ENCODE measurements at regions not wholly inside any gene's neighbourhood (a gene's known extent, or its start where the extent isn't known, plus 50 kb on each side); places are given as distances from the start of the nearest gene placed in this dataset.
"Not testable (repeated sequence)": the region's sequence is repeated elsewhere in the genome, so short reads cannot be mapped to it uniquely, and the experiment has no call there.

DNA sequence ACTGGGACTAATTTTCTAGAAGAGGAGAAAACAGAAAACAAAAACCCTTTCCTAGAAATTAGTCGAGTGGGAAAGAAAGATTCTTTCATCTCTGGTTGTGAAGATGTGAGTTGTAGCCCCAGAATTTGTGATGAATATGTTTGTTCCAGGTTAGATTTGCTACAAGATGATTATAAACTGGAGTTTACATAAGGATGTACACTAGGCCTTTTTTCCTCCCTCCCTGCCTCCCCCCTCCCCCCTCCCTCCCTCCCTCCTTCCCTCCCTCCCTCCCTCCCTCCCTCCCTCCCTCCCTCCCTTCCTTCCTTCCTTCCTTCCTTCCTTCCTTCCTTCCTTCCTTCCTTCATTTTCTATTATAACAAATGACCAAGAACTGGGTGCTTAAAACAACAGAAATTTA lies 1502.0 kb downstream of the SI start:
- Histone ChIP-seq H3K9ac (ENCODE audit: low read depth, low read length) (no peak overlapping the region), H3K9me3 (ENCODE audit: control insufficient read depth, insufficient read depth, low read length) (no peaks in the 10 kb centered on the region; the same call in 1 of the 2 replicates), H3K36me3 (ENCODE audit: insufficient read depth, low read length) (no peaks in the 10 kb centered on the region), H3K4me1 (ENCODE audit: insufficient read depth, low read length) (no peaks in the 10 kb centered on the region)

DNA sequence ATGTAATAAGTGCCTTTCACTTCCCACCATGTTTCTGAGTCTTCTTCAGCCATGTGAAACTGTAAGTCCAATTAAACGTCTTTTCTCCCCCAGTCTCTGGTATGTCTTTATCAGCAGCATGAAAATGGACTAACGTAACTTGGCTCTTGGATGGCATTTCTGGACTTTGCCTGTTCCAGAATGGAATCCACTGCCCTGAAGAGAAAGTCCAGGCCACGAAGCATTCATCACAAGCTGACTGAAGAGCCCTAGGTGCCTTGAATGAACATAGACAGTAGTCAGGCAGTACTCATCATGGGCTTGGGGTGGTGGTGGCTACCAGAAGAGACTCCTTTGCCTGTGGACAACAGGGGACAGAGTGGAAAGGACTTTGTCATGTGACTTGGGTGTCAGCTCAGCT lies 1505.0 kb downstream of the SI start:
- Histone ChIP-seq H3K36me3 (ENCODE audit: insufficient read depth, low read length) (no peaks in the 10 kb centered on the region), H3K9ac (ENCODE audit: low read depth, low read length) (no peak overlapping the region), H3K4me1 (ENCODE audit: insufficient read depth, low read length) (no peaks in the 10 kb centered on the region), H3K9me3 (ENCODE audit: control insufficient read depth, insufficient read depth, low read length) (no peaks in the 10 kb centered on the region; the same call in 1 of the 2 replicates)

DNA sequence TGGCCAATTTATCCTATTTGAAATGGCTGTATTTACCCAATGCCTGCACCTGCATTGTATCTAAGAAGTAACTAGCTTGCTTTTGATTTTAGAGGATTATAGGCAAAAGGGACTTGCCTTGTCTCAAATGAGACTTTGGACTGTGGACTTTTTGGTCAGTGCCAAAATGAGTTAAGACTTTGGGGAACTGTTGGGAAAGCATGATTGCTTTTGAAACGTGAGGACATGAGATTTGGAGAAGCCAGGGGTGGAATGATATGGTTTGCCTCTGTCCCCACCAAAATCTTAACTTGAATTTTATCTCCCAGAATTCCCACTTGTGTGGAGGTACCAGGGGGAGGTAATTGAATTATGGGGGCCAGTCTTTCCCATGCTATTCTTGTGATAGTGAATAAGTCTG lies 1505.4 kb downstream of the SI start:
- Histone ChIP-seq H3K9ac (ENCODE audit: low read depth, low read length) (no peak overlapping the region), H3K4me1 (ENCODE audit: insufficient read depth, low read length) (no peaks in the 10 kb centered on the region), H3K36me3 (ENCODE audit: insufficient read depth, low read length) (no peaks in the 10 kb centered on the region), H3K9me3 (ENCODE audit: control insufficient read depth, insufficient read depth, low read length) (no peaks in the 10 kb centered on the region; the same call in 1 of the 2 replicates)

DNA sequence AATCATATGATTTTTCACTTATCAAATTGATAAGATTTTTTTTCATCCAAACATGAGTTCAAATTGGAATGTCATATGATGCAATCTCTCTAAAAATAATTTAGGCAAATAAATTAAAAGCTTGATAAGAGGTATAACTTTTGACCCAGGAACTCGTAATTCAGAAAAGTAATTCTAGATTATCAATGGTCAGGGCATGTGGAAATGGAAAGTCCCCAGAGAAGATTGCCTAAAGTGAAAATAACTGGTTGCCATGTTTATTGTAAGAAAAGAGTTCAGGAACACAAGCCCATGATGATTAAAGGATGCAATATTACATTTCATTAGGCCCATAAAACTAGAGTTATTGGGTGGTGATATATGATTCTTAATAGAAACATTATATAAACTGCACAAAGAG lies 1514.8 kb downstream of the SI start:
- H3K9ac ChIP-seq (ENCODE audit: low read depth, low read length), result no peak overlapping the region
- no peaks in the 10 kb centered on the region for H3K9me3 ChIP-seq (ENCODE audit: control insufficient read depth, insufficient read depth, low read length)
- H3K4me1 ChIP-seq (ENCODE audit: insufficient read depth, low read length), result 0 out of 2 replicates have a peak, but pooled peaks cover 3% of the 10 kb centered on the region
- no peaks in the 10 kb centered on the region for H3K36me3 ChIP-seq (ENCODE audit: insufficient read depth, low read length)

DNA sequence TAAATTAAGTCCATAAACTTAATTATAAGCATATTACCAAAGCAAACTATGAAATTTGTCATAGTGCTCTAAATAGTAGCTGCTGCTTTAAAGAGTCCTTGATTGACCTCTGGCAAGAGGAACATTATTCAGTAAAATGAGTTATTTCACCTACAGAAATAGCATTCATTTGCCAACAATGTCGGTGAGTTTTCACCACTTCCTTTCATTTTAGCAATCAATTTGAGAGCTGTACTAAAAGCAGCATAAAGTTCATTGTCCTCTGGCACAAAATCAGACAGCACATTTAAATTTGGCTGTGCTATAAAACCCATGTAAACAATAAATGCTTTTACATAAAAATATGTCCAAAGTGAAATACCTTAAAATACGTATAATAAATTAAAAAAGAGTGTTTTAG lies 1515.7 kb downstream of the SI start:
- 0 out of 2 replicates have a peak, but pooled peaks cover 3% of the 10 kb centered on the region for H3K4me1 ChIP-seq (ENCODE audit: insufficient read depth, low read length)
- H3K9ac ChIP-seq (ENCODE audit: low read depth, low read length), result no peak overlapping the region
- H3K36me3 ChIP-seq (ENCODE audit: insufficient read depth, low read length), result no peaks in the 10 kb centered on the region
- no peaks in the 10 kb centered on the region for H3K9me3 ChIP-seq (ENCODE audit: control insufficient read depth, insufficient read depth, low read length)

DNA sequence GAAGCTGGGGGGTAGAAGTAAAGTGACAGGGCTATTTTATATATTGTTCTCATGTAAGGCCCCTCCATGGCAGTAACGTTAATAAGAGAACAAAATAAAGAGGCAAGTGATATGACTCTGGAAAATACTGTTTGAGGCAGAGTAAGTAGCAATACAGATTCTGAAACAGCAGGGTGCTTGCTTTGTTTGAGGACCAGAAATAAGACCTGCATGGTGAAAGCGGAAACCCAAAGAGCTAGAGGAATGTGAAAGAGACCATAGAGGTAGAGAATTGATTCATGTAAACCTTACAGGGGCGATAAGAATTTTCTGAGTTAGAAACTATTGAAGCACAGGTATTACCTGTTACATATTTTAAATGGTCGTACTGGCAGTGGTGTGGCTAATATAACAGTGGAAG lies 1517.1 kb downstream of the SI start:
- no peaks in the 10 kb centered on the region for H3K36me3 ChIP-seq (ENCODE audit: insufficient read depth, low read length)
- no peaks in the 10 kb centered on the region for H3K9me3 ChIP-seq (ENCODE audit: control insufficient read depth, insufficient read depth, low read length)
- H3K9ac ChIP-seq (ENCODE audit: low read depth, low read length), result no peak overlapping the region
- 0 out of 2 replicates have a peak, but pooled peaks cover 3% of the 10 kb centered on the region for H3K4me1 ChIP-seq (ENCODE audit: insufficient read depth, low read length)

DNA sequence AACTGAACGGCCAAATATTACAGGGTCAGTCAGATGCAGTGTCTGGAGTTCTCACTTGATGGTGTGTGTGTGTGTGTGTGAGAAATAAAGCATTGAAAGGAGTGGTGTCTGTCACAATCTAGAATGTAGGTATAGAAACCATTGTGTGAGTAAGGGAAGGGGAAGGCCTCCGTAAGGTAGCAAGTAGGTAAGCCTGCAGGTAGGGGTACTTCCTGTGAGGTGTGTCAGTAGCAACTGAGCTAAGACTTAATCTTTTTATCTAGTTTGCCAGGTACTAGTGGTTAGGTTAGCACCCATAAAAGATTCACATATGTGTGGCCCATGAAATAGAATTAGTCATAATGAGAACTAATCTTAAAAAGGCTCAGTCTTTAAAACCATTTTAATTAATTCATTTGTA lies 1517.8 kb downstream of the SI start:
- no peaks in the 10 kb centered on the region for H3K9me3 ChIP-seq (ENCODE audit: control insufficient read depth, insufficient read depth, low read length)
- H3K9ac ChIP-seq (ENCODE audit: low read depth, low read length), result no peak overlapping the region
- 0 out of 2 replicates have a peak, but pooled peaks cover 3% of the 10 kb centered on the region for H3K4me1 ChIP-seq (ENCODE audit: insufficient read depth, low read length)
- no peaks in the 10 kb centered on the region for H3K36me3 ChIP-seq (ENCODE audit: insufficient read depth, low read length)

DNA sequence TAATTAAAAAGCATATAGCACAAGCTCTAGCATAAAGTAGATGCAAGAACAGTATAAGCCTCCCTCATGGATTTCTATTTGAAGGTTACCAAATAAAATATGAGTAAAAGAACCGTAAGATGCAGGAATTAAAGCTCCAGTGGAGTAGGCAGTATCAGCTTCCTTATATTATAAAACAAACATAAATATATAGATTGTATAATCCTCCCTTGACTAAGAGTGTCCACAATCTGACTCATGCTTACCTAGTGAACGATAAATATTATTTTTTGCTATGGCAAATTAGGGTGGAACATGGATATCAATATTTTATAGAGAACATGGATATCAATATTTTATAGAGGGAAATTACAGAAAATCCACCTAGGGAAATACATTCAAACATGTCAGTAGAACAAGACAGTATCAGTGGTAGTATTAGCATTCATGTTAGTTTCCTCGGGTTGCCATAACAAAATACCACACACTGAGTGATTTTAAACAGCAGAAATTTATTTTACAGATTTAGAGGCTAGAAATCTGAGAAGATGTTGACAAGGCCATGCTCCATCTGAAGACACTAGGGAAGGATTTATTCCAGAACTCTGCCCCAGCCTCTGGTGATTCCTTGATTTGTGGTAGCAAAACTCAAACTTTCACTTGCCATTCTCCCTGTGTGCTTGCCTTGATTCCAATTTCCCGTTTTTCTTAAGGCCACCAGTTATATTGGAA lies 1521.3 kb downstream of the SI start:
- Histone ChIP-seq H3K9me3 (ENCODE audit: control insufficient read depth, insufficient read depth, low read length) (no peaks in the 10 kb centered on the region), H3K4me1 (ENCODE audit: insufficient read depth, low read length) (0 out of 2 replicates have a peak, but pooled peaks cover 3% of the 10 kb centered on the region), H3K36me3 (ENCODE audit: insufficient read depth, low read length) (no peaks in the 10 kb centered on the region), H3K9ac (ENCODE audit: low read depth, low read length) (no peak overlapping the region)

DNA sequence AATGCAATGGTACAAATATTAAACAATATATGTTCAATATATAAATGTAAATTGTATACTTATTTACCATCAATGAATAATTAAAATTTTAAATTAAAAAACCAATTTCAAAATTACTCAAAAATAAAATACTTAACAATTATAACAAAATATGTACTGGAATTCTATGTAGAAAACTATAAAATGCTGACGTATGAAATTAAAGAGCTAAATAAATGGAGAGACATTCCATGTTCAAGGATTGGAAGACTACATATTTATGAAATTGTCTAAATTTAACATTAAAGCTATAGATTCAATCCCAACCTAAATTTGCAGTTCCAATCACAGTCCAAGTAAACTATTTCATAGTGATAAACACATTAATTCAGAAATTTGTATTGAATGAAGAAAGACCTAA lies 1522.4 kb downstream of the SI start:
- no peaks in the 10 kb centered on the region for H3K9me3 ChIP-seq (ENCODE audit: control insufficient read depth, insufficient read depth, low read length)
- H3K9ac ChIP-seq (ENCODE audit: low read depth, low read length), result no peak overlapping the region
- 0 out of 2 replicates have a peak, but pooled peaks cover 3% of the 10 kb centered on the region for H3K4me1 ChIP-seq (ENCODE audit: insufficient read depth, low read length)
- no peaks in the 10 kb centered on the region for H3K36me3 ChIP-seq (ENCODE audit: insufficient read depth, low read length)

DNA sequence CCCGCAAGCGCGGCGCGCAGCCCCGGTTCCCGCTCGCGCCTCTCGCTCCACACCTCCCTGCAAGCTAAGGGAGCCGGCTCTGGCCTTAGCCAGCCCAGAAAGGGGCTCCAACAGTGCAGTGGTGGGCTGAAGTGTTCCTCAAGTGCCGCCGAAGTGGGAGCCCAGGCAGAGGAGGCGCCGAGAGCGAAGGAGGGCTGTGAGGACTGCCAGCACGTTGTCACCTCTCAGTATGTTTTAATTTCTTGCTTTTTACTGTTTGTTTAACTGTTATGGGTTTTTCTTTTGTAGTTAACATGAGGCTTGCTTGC lies 1525.7 kb downstream of the SI start:
- Histone ChIP-seq H3K9me3 (ENCODE audit: control insufficient read depth, insufficient read depth, low read length) (no peaks in the 10 kb centered on the region), H3K36me3 (ENCODE audit: insufficient read depth, low read length) (no peaks in the 10 kb centered on the region), H3K4me1 (ENCODE audit: insufficient read depth, low read length) (no peaks in the 10 kb centered on the region), H3K9ac (ENCODE audit: low read depth, low read length) (peak overlapping the region; percentile 3; the same call in 1 of the 2 replicates)

DNA sequence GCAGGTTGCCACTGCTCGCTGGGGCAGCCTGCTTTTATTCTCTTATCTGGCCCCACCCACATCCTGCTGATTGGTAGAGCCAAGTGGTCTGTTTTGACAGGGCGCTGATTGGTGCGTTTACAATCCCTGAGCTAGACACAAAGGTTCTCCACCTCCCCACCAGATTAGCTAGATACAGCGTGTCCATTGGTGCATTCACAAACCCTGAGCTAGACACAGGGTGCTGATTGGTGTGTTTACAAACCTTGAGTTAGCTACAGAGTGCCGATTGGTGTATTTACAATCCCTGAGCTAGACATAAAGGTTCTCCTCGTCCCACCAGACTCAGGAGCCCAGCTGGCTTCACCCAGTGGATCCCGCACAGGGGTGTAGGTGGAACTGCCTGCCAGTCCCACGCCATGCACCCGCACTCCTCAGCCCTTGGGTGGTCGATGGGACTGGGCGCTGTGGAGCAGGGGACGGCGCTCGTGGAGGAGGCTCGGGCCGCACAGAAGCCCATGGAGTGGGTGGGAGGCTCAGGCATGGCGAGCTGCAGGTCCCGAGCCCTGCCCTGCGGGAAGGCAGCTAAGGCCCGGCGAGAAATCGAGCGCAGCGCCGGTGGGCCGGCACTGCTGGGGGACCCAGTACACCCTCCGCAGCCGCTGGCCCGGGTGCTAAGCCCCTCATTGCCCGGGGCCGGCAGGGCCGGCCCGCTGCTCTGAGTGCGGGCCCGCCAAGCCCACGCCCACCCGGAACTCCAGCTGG lies 1526.2 kb downstream of the SI start:
- not testable (repeated sequence) for H3K9ac ChIP-seq (ENCODE audit: low read depth, low read length); H3K36me3 ChIP-seq (ENCODE audit: insufficient read depth, low read length); H3K4me1 ChIP-seq (ENCODE audit: insufficient read depth, low read length); H3K9me3 ChIP-seq (ENCODE audit: control insufficient read depth, insufficient read depth, low read length)

DNA sequence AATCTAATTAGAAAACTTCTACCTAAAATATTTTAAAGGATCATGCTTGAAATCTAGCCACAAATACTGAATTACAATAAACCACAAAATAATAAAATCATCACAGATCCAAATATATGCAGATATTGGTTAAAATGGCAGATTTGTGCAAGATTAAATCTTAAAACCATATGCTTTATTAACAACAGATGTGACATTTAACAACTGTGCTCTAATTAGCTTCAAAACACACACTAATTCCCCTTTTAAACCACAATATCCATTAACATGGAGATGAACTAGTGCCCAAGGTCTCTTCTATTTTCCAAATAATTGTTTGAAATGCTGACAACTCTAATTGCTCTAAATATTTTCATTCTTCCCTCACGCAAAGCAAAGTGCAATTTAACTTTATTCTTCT lies 1530.3 kb downstream of the SI start:
- H3K4me1 ChIP-seq (ENCODE audit: insufficient read depth, low read length), result no peaks in the 10 kb centered on the region
- no peaks in the 10 kb centered on the region for H3K36me3 ChIP-seq (ENCODE audit: insufficient read depth, low read length)
- H3K9ac ChIP-seq (ENCODE audit: low read depth, low read length), result no peak overlapping the region
- no peaks in the 10 kb centered on the region for H3K9me3 ChIP-seq (ENCODE audit: control insufficient read depth, insufficient read depth, low read length)

DNA sequence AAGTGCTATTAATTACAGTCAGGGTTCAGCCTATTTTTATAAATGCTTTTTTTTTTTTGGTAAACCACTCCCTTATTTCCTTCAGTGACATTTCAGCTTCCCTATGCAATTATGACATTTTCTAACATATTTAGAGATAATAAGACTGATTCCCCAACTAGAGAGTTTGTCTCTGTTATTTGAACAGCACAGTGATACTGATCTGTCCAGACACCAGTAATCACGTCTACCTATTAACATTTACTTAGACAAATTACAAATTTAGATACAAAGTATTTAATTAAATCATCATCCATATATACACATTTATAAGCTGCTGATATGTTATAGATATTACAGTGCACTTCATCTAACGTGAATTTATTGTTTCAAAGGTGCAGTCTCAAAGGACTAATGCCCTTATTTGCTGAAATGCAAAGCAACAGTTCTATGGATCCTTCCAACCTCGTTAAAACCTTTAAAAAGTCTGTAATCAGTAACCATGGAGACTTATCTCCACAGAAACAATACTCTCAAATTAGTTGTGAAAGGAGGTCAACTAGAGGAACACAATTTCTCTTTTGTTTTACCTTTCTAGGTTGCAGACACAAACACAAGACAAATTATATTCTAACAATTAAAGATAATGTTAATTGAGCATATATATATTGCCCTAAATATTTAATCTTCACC lies 1531.1 kb downstream of the SI start:
- no peaks in the 10 kb centered on the region for H3K9me3 ChIP-seq (ENCODE audit: control insufficient read depth, insufficient read depth, low read length)
- H3K9ac ChIP-seq (ENCODE audit: low read depth, low read length), result no peak overlapping the region
- no peaks in the 10 kb centered on the region for H3K4me1 ChIP-seq (ENCODE audit: insufficient read depth, low read length)
- no peaks in the 10 kb centered on the region for H3K36me3 ChIP-seq (ENCODE audit: insufficient read depth, low read length)

DNA sequence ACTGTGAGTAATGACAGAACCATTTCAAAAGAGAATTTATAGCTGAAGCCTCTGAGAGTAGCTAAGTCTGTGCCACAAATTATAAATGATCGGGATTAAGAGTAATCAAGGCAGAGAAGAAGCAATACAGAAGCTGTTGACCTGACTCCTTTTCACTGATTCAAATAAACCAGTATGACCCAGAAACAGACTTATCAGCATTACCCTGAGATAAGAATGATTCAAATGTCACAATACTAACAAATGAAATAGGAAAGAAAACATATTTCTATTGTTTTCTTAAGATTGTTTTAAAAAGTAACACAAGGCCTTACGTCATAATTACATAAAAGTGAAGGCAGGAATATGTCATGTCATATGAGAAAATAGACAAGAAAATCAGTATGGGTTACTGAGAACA lies 1534.6 kb downstream of the SI start:
- H3K36me3 ChIP-seq (ENCODE audit: insufficient read depth, low read length), result no peaks in the 10 kb centered on the region
- no peak overlapping the region for H3K9ac ChIP-seq (ENCODE audit: low read depth, low read length)

DNA sequence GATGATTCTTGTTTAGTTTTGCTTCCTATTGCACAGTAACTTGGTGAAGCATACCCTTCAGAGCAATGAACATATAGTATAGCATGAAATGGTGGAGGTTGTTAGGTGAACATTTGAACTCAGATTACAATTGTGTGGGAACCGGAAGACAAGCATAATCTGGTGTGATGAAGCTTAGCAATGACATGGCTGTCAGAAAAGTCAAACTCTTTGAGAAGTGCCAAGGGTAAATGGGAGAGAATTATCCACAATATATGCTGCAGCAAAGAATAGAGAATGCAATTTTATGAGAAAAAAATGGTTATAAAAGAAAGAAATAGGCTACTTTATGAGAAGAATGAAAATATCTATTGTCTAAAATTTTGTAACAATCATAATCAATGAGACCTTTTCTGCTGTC lies 1536.7 kb downstream of the SI start:
- no peaks in the 10 kb centered on the region for H3K4me1 ChIP-seq (ENCODE audit: insufficient read depth, low read length)
- H3K9ac ChIP-seq (ENCODE audit: low read depth, low read length), result no peak overlapping the region
- H3K36me3 ChIP-seq (ENCODE audit: insufficient read depth, low read length), result no peaks in the 10 kb centered on the region
- no peaks in the 10 kb centered on the region for H3K9me3 ChIP-seq (ENCODE audit: control insufficient read depth, insufficient read depth, low read length)

More for the DNA sequence above, 1534.6 kb downstream of the SI start:
- Histone ChIP-seq H3K4me1 (ENCODE audit: insufficient read depth, low read length) (no peaks in the 10 kb centered on the region), H3K9me3 (ENCODE audit: control insufficient read depth, insufficient read depth, low read length) (no peaks in the 10 kb centered on the region)
